ENCODE measurements at regions not wholly inside any gene's neighbourhood (a gene's known extent, or its start where the extent isn't known, plus 50 kb on each side); places are given as distances from the start of the nearest gene placed in this dataset.

DNA sequence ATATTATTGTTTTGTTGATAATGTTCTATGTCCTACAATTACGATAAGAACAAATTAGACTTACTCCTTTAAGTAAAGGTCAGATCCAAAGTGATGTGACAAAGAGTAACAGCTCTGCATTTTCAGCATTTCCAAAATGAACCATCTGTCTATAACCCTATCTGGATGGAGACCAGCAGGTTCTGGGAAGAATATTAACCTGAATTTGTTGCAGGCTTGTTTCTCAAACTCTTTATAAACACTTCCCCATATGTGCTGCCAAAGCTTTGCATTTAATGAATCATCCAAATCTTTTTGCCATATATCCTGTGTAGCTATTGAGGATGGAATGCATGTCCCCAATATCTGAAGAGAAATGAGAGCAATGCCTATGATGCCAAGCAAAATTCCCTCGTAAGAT lies 198.9 kb upstream of the SLC27A6 start:
- no peak for DNase-seq (ENCODE audit: low spot score in 2 of 2, unreplicated experiment in 2 of 2)
- Mint-ChIP-seq H3K9me3 (no peaks in the 10 kb centered on the region), H3K36me3 (no peaks in the 10 kb centered on the region), H3K27me3 (ENCODE audit: low read depth) (peaks cover 3% of the 10 kb centered on the region), H3K4me3 (no peak overlapping the region), H3K27ac (no peak overlapping the region), H3K4me1 (peaks cover 25% of the 10 kb centered on the region)
- TF ChIP-seq, protein P1, sequence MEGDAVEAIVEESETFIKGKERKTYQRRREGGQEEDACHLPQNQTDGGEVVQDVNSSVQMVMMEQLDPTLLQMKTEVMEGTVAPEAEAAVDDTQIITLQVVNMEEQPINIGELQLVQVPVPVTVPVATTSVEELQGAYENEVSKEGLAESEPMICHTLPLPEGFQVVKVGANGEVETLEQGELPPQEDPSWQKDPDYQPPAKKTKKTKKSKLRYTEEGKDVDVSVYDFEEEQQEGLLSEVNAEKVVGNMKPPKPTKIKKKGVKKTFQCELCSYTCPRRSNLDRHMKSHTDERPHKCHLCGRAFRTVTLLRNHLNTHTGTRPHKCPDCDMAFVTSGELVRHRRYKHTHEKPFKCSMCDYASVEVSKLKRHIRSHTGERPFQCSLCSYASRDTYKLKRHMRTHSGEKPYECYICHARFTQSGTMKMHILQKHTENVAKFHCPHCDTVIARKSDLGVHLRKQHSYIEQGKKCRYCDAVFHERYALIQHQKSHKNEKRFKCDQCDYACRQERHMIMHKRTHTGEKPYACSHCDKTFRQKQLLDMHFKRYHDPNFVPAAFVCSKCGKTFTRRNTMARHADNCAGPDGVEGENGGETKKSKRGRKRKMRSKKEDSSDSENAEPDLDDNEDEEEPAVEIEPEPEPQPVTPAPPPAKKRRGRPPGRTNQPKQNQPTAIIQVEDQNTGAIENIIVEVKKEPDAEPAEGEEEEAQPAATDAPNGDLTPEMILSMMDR (IDR thresholded peaks at IDR 0.05; ENCODE audit: unreplicated experiment), result no peak

GRCh38 chr5:128770907-128771306 lies 194.4 kb upstream of the SLC27A6 start:
- DNase-seq (ENCODE audit: low spot score in 2 of 2, unreplicated experiment in 2 of 2), result no peak
- Mint-ChIP-seq H3K4me1 (peaks cover 13% of the 10 kb centered on the region), H3K36me3 (no peaks in the 10 kb centered on the region), H3K27me3 (ENCODE audit: low read depth) (no peaks in the 10 kb centered on the region), H3K27ac (no peak overlapping the region), H3K9me3 (no peaks in the 10 kb centered on the region), H3K4me3 (no peak overlapping the region)
- TF ChIP-seq, protein P1 (IDR thresholded peaks at IDR 0.05; ENCODE audit: unreplicated experiment), result no peak

GRCh38 chr5:128772356-128772755 lies 192.9 kb upstream of the SLC27A6 start:
- no peaks in the 10 kb centered on the region for H3K36me3 Mint-ChIP-seq
- H3K27ac Mint-ChIP-seq, result no peak overlapping the region
- H3K4me1 Mint-ChIP-seq, result peaks cover 10% of the 10 kb centered on the region
- no peaks in the 10 kb centered on the region for H3K9me3 Mint-ChIP-seq
- H3K4me3 Mint-ChIP-seq, result no peak overlapping the region
- no peaks in the 10 kb centered on the region for H3K27me3 Mint-ChIP-seq (ENCODE audit: low read depth)
- TF ChIP-seq, protein P1 (IDR thresholded peaks at IDR 0.05; ENCODE audit: unreplicated experiment), result no peak
- DNase-seq (ENCODE audit: low spot score in 2 of 2, unreplicated experiment in 2 of 2), result no peak

- no peak for DNase-seq (ENCODE audit: low spot score in 2 of 2, unreplicated experiment in 2 of 2)
- H3K4me3 Mint-ChIP-seq, result no peak overlapping the region
- no peaks in the 10 kb centered on the region for H3K36me3 Mint-ChIP-seq
- TF ChIP-seq, protein P1 (IDR thresholded peaks at IDR 0.05; ENCODE audit: unreplicated experiment), result no peak
- no peak overlapping the region for H3K27ac Mint-ChIP-seq
- no peaks in the 10 kb centered on the region for H3K9me3 Mint-ChIP-seq
- H3K4me1 Mint-ChIP-seq, result peaks cover 13% of the 10 kb centered on the region
- no peaks in the 10 kb centered on the region for H3K27me3 Mint-ChIP-seq (ENCODE audit: low read depth)
Measured at GRCh38 chr5:128773378-128773777, 191.9 kb upstream of the SLC27A6 start.

GRCh38 chr5:128774605-128775004 lies 190.7 kb upstream of the SLC27A6 start:
- Mint-ChIP-seq H3K36me3 (no peaks in the 10 kb centered on the region), H3K27ac (no peak overlapping the region), H3K27me3 (ENCODE audit: low read depth) (no peaks in the 10 kb centered on the region), H3K9me3 (no peaks in the 10 kb centered on the region), H3K4me1 (peaks cover 18% of the 10 kb centered on the region), H3K4me3 (no peak overlapping the region)
- TF ChIP-seq, protein P1 (IDR thresholded peaks at IDR 0.05; ENCODE audit: unreplicated experiment), result no peak
- DNase-seq (ENCODE audit: low spot score in 2 of 2, unreplicated experiment in 2 of 2), result no peak

- TF ChIP-seq, protein P1 (IDR thresholded peaks at IDR 0.05; ENCODE audit: unreplicated experiment), result no peak
- peaks cover 18% of the 10 kb centered on the region for H3K4me1 Mint-ChIP-seq
- no peak overlapping the region for H3K4me3 Mint-ChIP-seq
- H3K9me3 Mint-ChIP-seq, result no peaks in the 10 kb centered on the region
- DNase-seq (ENCODE audit: low spot score in 2 of 2, unreplicated experiment in 2 of 2), result no peak
- H3K27ac Mint-ChIP-seq, result no peak overlapping the region
- no peaks in the 10 kb centered on the region for H3K36me3 Mint-ChIP-seq
- H3K27me3 Mint-ChIP-seq (ENCODE audit: low read depth), result no peaks in the 10 kb centered on the region
Measured at GRCh38 chr5:128775558-128775957, 189.7 kb upstream of the SLC27A6 start.
